Left kidney (tissue), 1 donor: ENCODE measurements at regions not wholly inside any gene's neighbourhood (a gene's known extent, or its start where the extent isn't known, plus 50 kb on each side); places are given as distances from the start of the nearest gene placed in this dataset.
A peak's percentile ranks its signal among the peaks of the same experiment; 100 is the strongest.
"Not testable (repeated sequence)": the region's sequence is repeated elsewhere in the genome, so short reads cannot be mapped to it uniquely, and the experiment has no call there.

ENCODE experiments used
- DNase-seq: peaks from one replicate; pipeline ENCODE4 v3.0.0-alpha.2; 2013

GRCh38 chr6:77178821-77179220 is 284.5 kb downstream of the HTR1B start:
- DNase-seq: no peak

GRCh38 chr6:77177470-77177869 is 285.8 kb downstream of the HTR1B start:
- DNase-seq: no peak

DNA sequence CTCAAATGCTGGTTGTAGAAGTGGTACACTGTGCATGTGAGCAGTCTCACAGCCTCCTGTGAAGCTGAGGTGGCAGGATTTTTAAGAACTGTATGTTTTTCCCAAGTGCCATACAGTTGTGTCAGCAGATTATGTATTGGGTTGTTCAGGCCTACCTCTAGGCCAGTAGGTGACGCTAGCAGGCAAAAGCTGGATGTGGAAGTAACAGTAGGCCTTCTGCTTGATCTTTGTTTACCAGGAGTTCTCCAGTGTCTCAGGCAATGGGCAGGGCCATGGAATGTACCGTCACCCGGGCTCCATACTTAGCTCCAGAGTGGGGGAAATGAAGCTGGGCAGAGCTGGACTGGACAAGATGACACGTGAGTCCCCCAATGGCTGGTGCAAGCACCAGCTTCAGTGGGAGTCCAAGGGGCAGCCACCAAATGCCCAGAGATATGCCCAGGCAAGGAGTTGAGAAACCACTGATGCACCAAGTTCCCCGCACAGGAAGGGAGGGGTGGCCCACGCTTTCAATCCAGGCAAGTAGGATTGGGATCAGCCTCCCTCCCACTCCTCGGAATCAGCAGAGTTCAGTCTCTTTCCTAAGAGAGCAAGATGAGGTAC is 289.7 kb downstream of the HTR1B start:
- no peak for DNase-seq

DNA sequence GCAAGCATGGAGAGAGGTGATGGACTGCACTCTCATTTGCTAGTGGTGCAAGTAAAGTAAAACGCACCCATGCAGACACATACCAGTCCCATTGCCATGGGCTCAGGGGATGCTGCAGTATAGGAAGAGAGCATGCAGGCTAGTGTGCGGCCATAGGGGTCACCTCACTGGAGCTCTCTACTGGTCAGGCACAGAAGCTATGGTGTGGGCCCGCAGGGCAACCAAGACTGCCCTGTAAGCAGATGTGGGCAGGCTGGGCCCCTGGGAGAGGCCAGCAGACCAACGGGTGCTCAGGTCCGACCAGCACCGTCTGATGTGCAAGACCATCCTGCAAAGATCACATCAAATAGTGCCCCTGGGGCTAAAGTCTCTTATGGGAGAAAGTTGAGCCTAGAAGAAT is 290.7 kb downstream of the HTR1B start:
- DNase-seq: no peak

- no peak for DNase-seq
Measured at GRCh38 chr6:77159730-77160129, 303.6 kb downstream of the HTR1B start.

DNA sequence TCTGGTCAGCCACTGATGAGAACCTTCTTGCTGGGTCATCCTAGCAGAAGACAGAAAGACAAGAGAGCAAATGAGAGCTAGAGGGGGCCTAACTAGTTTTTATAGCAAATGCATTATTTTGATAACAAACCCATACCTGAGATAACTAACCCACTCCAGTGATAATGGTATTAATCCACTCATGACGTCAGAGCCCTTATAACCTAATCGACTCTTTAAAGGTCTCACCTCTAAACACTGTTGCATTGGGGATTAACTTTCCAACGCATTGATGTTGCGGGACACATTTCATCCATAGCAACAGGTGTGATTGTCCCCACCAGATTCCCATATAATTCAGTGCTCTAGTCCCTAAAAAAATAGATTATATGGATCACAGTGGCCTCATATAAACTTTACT is 312.1 kb downstream of the HTR1B start:
- no peak for DNase-seq

- no peak for DNase-seq
Measured at GRCh38 chr6:77150736-77151135, 312.6 kb downstream of the HTR1B start.

GRCh38 chr6:77145244-77145643 is 318.0 kb downstream of the HTR1B start:
- no peak for DNase-seq

GRCh38 chr6:77143659-77144447 is 319.4 kb downstream of the HTR1B start:
- DNase-seq: peak; percentile 0

DNA sequence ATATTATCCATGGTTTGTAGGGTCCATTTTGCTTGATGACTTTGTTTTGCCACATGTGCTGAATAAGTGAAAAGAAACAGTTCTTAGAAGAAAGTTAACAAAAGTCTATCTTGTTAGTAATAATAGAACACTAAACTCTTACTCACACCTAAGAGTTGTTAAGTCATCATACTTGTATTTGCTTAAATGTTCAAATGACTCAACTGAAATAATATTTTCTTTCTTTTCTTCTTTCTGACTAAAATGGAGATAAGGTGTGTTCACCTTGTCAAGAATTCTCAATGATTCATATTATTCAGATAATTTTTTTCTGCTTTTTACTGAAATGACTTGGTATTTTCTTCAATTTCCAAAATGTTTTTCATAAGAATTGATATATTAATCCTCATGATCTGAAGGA is 327.2 kb downstream of the HTR1B start:
- DNase-seq: no peak

DNA sequence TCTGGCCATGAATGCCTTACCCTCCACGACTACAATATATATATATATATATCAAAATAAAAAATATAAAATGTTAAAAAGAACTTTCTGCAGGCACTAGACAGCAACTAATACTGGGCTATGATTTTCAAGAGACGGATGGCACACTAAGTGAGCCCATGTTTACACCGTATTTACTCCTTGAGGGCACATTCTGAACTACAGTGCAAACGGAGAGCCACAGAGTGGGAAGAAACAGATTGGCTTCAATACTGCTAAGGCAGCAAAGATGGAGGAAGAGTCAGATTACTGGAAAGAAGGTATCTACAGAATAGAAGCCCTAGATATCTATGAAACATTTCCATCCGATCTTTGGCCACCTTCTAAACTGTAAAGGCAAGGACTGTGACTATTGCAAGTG is 330.3 kb downstream of the HTR1B start:
- no peak for DNase-seq

DNA sequence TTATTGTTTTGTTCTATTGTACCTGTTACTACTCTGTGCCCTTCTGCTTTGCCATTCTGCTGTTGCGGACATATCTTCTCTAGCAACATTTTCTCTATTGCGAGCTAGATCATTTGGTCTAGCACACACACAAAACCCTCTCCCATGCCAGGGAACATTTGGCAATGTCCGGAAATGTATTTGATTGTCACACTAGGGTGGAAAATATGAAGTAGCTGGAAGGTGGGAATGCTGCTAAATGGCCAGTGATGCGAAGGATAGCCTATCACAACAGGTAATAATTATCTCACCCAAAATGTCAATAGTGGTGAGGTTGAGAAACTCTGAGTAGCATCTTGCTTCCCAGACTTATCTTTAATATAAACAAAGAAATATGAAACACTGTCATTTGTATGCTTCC is 331.9 kb downstream of the HTR1B start:
- no peak for DNase-seq

DNA sequence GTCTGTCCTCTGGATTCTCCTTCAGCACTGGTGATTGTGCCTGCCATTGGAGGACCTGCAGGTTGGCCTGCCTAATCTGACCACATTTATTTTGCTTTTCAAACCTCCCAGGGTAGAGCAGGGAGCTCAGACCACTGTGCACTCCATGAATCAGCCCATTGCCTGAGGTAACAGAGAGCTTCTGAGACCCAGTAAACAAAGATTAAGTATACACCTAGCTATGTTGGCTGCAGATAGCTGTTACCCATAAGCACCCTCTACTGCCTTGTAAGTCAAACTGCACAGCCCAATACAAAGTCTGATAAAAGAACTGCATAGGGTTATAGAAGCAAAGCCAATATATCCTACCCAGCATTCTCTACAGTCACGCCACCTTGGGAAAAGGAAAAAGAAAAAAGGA is 338.7 kb downstream of the HTR1B start:
- DNase-seq: no peak

- no peak for DNase-seq
Measured at GRCh38 chr6:77123527-77123926, 339.8 kb downstream of the HTR1B start.

- no peak for DNase-seq
Measured at GRCh38 chr6:77106992-77107391, 356.3 kb downstream of the HTR1B start.

DNA sequence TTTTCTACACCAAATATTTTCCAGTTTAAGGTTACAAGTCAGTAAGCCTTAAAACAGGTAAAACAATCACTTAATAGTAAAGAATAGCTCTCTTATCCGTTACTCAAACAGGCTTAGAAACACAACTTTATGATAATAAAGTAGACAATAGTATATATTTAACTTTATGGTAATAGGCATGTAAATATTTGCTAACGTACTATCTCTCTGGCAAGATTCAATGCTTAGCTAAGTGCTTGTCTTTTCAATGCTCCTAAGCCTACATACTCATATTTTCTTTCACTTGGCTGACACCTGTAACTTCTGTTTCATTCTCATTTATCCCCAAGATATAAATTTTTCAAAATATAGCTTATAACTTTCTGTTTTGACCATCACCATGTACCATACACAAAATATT is 358.2 kb downstream of the HTR1B start:
- no peak for DNase-seq

DNA sequence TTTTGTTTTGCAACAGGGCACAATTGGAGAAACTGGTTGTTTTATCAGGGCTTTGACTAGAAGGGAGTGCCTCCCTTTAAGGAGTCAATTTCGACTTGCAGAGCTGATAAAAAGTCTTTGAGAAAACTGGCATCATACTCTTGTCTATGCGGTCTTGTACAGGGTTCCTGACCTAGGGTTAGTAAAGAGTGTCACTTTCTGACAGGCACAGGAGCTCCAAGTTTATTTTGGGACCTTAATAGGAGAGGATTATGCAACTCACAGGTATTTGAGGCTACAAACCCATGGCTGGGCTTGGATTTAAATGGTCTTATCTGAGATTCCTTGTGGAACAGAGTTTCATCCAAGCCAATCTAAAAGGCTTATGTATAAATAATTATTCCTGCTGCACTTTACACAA is 365.4 kb downstream of the HTR1B start:
- no peak for DNase-seq

DNA sequence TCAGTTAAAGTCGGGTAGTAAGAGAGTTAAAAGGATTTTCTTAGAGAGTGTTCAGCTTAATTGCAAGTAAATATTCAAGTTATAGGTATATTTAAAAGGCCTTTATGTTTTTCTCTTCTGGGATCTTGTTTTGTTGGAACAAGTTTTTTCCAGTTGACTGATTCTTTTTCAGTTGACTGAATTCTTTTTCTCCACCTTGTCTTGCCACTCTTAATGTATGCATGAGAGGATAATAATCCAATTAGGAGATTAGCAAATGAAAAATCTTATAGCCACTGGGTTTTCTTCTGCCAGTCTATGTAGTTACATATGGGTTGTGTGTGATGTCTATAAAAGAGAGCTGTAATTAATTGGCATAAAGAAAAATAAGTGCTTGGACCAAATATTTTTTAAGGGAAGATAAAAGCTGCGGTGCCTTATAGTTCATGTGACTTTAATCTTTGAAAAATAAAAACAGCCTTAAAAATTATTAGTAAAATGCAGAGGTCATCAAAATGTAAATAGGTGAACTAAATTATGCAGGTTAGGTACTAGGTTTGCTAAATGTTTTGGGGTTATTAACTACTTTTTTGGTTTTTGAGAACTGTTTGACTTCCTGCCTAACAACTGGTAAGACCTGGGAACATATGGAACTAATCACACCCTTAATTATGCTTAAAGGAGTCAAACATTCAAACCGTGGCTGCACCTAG is 367.2 kb downstream of the HTR1B start:
- no peak for DNase-seq

DNA sequence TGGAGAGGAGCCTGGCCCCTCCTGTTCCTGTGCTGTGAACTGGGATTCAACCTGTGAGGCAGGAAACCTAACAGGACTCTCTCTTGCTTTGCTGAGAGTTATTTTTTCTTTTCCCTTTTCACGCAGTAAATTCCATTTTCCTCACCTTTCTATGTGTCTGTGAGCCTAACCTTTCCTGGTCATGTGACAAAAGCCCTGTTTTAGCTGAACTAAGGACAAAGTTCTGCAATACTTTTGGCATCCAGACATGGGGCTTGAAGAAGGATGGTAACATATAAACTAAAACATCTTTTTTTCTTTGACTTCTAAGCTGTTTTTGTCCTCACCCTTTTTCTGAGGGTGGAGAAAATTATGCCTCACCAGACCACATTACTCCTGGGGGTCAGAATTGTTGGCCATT is 368.5 kb downstream of the HTR1B start:
- no peak for DNase-seq

DNA sequence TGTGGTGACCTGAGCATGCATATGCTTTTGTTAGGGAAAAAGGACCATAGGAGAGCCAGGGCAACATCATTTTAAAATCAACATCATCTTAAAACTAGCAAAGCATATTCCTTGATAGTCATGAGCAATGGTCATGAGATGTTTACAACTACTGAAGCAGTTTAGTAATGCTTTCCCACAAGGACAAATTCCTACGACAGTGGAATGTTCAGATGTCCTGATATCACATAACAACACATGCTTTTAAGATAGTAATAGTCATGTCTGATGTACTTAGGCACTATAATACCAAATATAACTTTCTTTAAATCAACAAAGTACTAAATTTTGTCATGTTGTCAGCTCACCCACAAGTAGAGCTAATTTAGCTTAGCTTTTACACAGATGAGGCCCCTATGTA is 370.3 kb downstream of the HTR1B start:
- no peak for DNase-seq

DNA sequence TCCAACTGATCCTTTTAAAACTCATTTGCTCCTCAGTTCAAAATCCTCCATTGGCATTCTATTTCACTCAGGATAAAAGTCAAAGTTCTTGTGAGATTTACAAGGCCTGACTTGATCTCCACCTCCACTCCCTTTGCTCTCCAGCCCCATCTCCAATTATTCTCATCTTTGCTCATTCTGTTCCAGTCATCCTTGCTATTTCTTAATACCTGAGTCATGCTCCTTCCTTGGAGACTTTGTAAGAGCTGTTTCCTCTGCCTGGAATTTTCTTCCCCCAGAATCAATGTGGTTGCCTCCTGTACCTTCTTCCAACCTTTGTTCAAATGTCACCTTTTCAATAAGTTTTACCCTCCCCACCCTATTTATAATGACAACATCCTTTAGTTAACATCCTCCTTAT is 373.5 kb downstream of the HTR1B start:
- DNase-seq: no peak

DNA sequence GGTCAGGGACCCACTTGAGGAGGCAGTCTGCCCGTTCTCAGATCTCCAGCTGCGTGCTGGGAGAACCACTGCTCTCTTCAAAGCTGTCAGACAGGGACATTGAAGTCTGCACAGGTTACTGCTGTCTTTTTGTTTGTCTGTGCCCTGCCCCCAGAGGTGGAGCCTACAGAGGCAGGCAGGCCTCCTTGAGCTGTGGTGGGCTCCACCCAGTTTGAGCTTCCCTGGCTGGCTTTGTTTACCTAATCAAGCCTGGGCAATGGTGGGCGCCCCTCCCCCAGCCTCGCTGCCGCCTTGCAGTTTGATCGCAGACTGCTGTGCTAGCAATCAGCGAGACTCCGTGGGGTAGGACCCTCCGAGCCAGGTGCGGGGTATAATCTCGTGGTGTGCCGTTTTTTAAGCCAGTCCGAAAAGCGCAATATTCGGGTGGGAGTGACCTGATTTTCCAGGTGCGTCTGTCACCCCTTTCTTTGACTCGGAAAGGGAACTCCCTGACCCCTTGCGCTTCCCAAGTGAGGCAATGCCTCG is 375.4 kb downstream of the HTR1B start:
- not testable (repeated sequence) for DNase-seq

GRCh38 chr6:77074037-77074713 is 389.1 kb downstream of the HTR1B start:
- DNase-seq: no peak
